A549 (cell line): ENCODE measurements at regions not wholly inside any gene's neighbourhood (a gene's known extent, or its start where the extent isn't known, plus 50 kb on each side); places are given as distances from the start of the nearest gene placed in this dataset.

Source experiments
- ATAC-seq, 2 experiments: fragments of 200-7000 bp in 1 of 2; fragments of >200 bp in 1 of 2; cut with Nextera tagmentation in 1 of 2; cut with Tn5 transposase in 1 of 2; 3 replicates each; pipeline versions ENCODE4 v1.8.0 to v1.9.1; 2018 to 2020; ENCODE audit warnings: mild to moderate bottlenecking in 1 of 2, moderate library complexity in 1 of 2
- CTCF ChIA-PET: fragments of 300-600 bp; sonication (Branson Sonifier 250); formaldehyde crosslinking; extraction: SDS; loops from one replicate; lab custom pipeline; 2021; ENCODE audit warnings: antibody characterized with exemption, inconsistent platforms; lab: Yijun Ruan, JAX
- POLR2A ChIA-PET: fragments of 350-600 bp; formaldehyde crosslinking; extraction: SDS; loops from one replicate; lab custom pipeline; 2021; ENCODE audit warnings: antibody characterized with exemption, inconsistent platforms; lab: Yijun Ruan, JAX
- DNase-seq, 2 experiments: peaks; one replicate each; pipeline versions ENCODE4 v3.0.0 to v3.0.0-alpha.2; 2011 to 2016; ENCODE audit warnings: low read depth in 1 of 2, low spot score in 1 of 2
- FAIRE-seq: peaks from 2 replicates; lab custom pipeline; 2011; peaks lifted over from hg19 to GRCh38; lab: Jason Lieb, UNC
- H3K27ac ChIP-seq, 2 experiments: fragments of >200 bp; sonication (Bioruptor Twin); formaldehyde crosslinking; 3 replicates each; pipeline ENCODE4 v1.5.1; 2016 to 2017
- H3K4me1 ChIP-seq: fragments of >200 bp; sonication (Bioruptor Twin); formaldehyde crosslinking; 3 replicates; pipeline ENCODE4 v1.6.1; 2016
- H3K4me2 ChIP-seq: fragments of >200 bp; sonication (Bioruptor Twin); formaldehyde crosslinking; 3 replicates; pipeline ENCODE4 v1.6.1; 2016
- H3K4me3 ChIP-seq: fragments of >200 bp; sonication (Bioruptor Twin); formaldehyde crosslinking; 3 replicates; pipeline ENCODE4 v1.5.1; 2016
- H3K9me3 ChIP-seq: fragments of >200 bp; sonication (Bioruptor Twin); formaldehyde crosslinking; 3 replicates; pipeline ENCODE4 v1.6.1; 2016
- CBX2 ChIP-seq: fragments of 200-600 bp; sonication (generic); IDR thresholded peaks from 2 replicates; pipeline ENCODE4 v1.6.1; 2016; ENCODE audit warnings: low read depth, mild to moderate bottlenecking, borderline replicate concordance
- CBX8 ChIP-seq: fragments of 200-600 bp; sonication (generic); IDR thresholded peaks from 2 replicates; pipeline ENCODE4 v1.6.1; 2016
- CEBPB ChIP-seq, 2 experiments: fragments of >200 bp in 1 of 2; sonication (Bioruptor Twin) in 1 of 2; formaldehyde crosslinking in 1 of 2; IDR thresholded peaks; 2 replicates each; pipeline ENCODE4 v1.6.1; 2012 to 2016
- EHMT2 ChIP-seq: fragments of 200-600 bp; sonication (generic); IDR thresholded peaks from 2 replicates; pipeline ENCODE4 v1.6.1; 2016; ENCODE audit warnings: antibody characterized with exemption, low read depth, mild to moderate bottlenecking, moderate library complexity
- GATA3 ChIP-seq: IDR thresholded peaks from 2 replicates; pipeline ENCODE4 v1.6.1; 2012; ENCODE audit warnings: borderline replicate concordance
- HDAC2 ChIP-seq: fragments of 200-600 bp; sonication (generic); IDR thresholded peaks from 2 replicates; pipeline ENCODE4 v1.6.1; 2016
- HOXB13 ChIP-seq: fragments of 250-450 bp; sonication (Bioruptor Pico); IDR thresholded peaks from 2 replicates; pipeline ENCODE4 v1.5.0; 2020; ENCODE audit warnings: low read depth, mild to moderate bottlenecking, moderate library complexity
- HOXB5 ChIP-seq: fragments of 250-450 bp; sonication (Bioruptor Pico); IDR thresholded peaks from 2 replicates; pipeline ENCODE4 v1.5.0; 2020; ENCODE audit warnings: mild to moderate bottlenecking, moderate library complexity
- JUNB ChIP-seq: fragments of >200 bp; sonication (Bioruptor Twin); formaldehyde crosslinking; IDR thresholded peaks from 2 replicates; pipeline ENCODE4 v1.6.1; 2016
- KDM1A ChIP-seq: fragments of 200-600 bp; sonication (generic); IDR thresholded peaks from 2 replicates; pipeline ENCODE4 v1.6.1; 2016; ENCODE audit warnings: low read depth, mild to moderate bottlenecking
- MAFK ChIP-seq: fragments of 450-650 bp; IDR thresholded peaks from 2 replicates; pipeline ENCODE4 v1.6.1; 2014; ENCODE audit not compliant: partially characterized antibody
- NFE2L2 ChIP-seq: fragments of 150-350 bp; conservative IDR thresholded peaks from 2 replicates; pipeline ENCODE4 v1.6.1; 2014; ENCODE audit warnings: low read length
- POLR2A ChIP-seq: IDR thresholded peaks from 2 replicates; pipeline ENCODE4 v1.6.1; 2012; ENCODE audit warnings: mild to moderate bottlenecking, low read length
- POLR2AphosphoS2 ChIP-seq: conservative IDR thresholded peaks from 2 replicates; pipeline ENCODE4 v1.6.1; 2012; ENCODE audit warnings: low read length, improper control_type of control experiment, inconsistent platforms
- RARB ChIP-seq: fragments of 250-450 bp; sonication (Bioruptor Pico); IDR thresholded peaks from 2 replicates; pipeline ENCODE4 v1.8.0; 2021; ENCODE audit warnings: mild to moderate bottlenecking, moderate library complexity
- RFX5 ChIP-seq: fragments of 450-650 bp; IDR thresholded peaks from 2 replicates; pipeline ENCODE4 v1.7.1; 2014; ENCODE audit warnings: antibody characterized with exemption, mild to moderate bottlenecking, moderate library complexity
- SMC3 ChIP-seq: fragments of >200 bp; sonication (Bioruptor Twin); formaldehyde crosslinking; IDR thresholded peaks from 3 replicates; pipeline ENCODE4 v1.6.1; 2018; ENCODE audit warnings: inconsistent platforms
- ZFP36 ChIP-seq: fragments of 450-650 bp; IDR thresholded peaks from 2 replicates; pipeline ENCODE4 v1.6.1; 2014; ENCODE audit warnings: borderline replicate concordance; ENCODE audit not compliant: partially characterized antibody
- WGBS: methylation state at CpG from one replicate; pipeline ENCODE4 v1.1.6; 2017; ENCODE audit errors: missing lambda C conversion rate; 5-methylcytosine and 5-hydroxymethylcytosine counted together
- TF ChIP-seq, protein P1 (sequence below): fragments of >200 bp; sonication (Bioruptor Twin); formaldehyde crosslinking; IDR thresholded peaks from 2 replicates; pipeline ENCODE4 v1.6.1; 2016
- TF ChIP-seq, protein P2 (sequence below): IDR thresholded peaks from 2 replicates; pipeline ENCODE4 v1.6.1; 2012; ENCODE audit warnings: low read depth, borderline replicate concordance

DNA sequence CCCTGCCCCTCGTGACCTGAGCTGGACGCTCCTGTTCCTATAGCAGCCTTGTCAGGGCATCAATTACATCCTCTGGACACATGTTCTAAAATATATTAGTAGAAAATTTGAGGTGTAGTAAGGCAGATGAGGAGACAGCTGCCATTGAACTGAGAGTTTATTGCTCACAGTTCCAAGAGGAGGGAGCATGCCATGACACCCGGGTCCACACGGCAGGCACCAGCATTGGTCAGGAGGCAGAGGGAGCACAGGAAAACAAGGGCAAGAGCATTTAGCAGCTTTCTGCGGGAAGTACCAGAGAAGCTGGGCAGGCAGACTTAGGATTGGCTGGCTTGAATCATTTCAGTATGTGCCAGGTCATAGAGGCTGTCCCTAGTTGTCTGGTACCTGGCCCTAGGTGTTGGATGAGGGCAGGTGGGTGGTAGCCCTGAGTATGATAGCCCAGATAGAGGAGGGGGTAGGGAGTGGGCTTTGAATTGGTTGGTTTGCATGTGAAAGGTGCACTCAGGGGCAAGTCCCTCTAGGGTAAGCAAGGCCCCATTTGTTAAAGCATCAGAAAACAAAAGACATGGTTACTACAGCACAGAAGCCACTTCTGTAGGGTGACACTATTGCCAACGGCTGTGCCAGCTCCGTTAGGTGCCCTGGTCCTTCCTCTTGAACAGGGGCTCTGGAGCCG is 223.6 kb upstream of the RAB4A start:
- no peak for ATAC-seq
- no peak overlapping the region for H3K4me3 ChIP-seq
- CTCF ChIA-PET: interaction anchor here (0.6 to 2.0 kb wide), 4 partner anchors 13 to 200 kb away, joined by 3 to 6 read pairs (median 4); no protein-coding TSS in a partner anchor
- POLR2A ChIA-PET: no interaction called here
- TF ChIP-seq, protein P1, sequence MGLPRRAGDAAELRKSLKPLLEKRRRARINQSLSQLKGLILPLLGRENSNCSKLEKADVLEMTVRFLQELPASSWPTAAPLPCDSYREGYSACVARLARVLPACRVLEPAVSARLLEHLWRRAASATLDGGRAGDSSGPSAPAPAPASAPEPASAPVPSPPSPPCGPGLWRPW: no peak
- TF ChIP-seq KDM1A (no peak), CEBPB (IDR thresholded peaks at IDR 0.05) (no peak), EHMT2 (no peak), CBX8 (no peak), HOXB5 (CRISPR knock-in tag) (no peak)
- TF ChIP-seq, all 56 proteins: peak for 0
- H3K9me3 ChIP-seq: peaks cover 6% of the 10 kb centered on the region; the same call in 1 of the 3 replicates
- no peak overlapping the region for H3K27ac ChIP-seq
- H3K4me2 ChIP-seq: no peak overlapping the region
- DNase-seq (no peak), FAIRE-seq (no peak)
- WGBS: 71% methylated on average over 8 of the region's 8 CpGs
- H3K4me1 ChIP-seq: no peaks in the 10 kb centered on the region

DNA sequence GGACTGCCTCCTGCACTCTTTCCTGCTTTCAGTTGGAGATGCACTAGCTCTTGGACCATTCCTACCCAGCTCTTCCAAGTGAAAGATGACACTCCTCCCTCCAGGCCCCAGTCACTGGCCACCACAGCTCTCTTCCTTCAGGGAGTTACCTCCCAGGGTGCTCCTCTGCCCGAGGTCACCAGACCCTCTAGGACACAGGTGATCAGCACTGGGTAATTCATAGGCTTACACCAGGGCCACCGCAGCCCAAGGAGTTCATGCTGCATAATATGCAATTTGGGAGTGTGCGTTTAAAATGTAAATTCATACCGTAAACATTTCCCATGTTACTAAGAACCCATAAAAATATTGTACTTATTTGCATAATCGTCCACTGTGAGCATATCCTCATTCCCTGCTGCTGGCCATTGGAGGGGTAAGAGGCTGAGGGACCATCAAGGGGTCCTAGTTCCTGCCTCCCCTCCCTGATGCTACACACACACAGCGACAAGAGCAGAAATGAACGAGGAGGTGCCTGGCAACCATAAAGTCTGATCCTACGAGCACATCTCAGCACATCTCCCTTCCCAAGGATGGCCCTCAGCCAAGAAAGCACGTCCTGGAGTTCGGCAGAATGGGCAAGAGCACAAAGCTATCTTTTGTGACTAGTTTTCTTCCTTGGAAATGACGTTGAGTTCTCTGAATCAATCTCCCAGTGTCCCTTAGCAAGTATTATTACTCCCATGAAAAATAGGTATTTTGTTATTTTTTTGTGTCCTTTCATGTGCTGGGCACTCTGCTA is 222.9 kb upstream of the RAB4A start:
- ChIA-PET CTCF (interaction anchor here (0.6 to 2.0 kb wide), 4 partner anchors 12 to 358 kb away, joined by 3 to 6 read pairs (median 4); no protein-coding TSS in a partner anchor), POLR2A (no interaction called here)
- H3K4me3 ChIP-seq: no peak overlapping the region
- TF ChIP-seq POLR2AphosphoS2 (no peak), GATA3 (no peak), CEBPB (IDR thresholded peaks at IDR 0.05) (no peak), HDAC2 (no peak), ZFP36 (no peak), CBX2 (no peak), HOXB13 (CRISPR knock-in tag) (no peak), NFE2L2 (no peak), POLR2A (no peak)
- no peak overlapping the region for H3K4me2 ChIP-seq
- H3K27ac ChIP-seq: no peak overlapping the region
- FAIRE-seq (no peak), DNase-seq (no peak), ATAC-seq (no peak)
- WGBS: 65% methylated on average over 11 of the region's 11 CpGs
- no peaks in the 10 kb centered on the region for H3K4me1 ChIP-seq
- H3K9me3 ChIP-seq: peaks cover 6% of the 10 kb centered on the region; the same call in 1 of the 3 replicates

DNA sequence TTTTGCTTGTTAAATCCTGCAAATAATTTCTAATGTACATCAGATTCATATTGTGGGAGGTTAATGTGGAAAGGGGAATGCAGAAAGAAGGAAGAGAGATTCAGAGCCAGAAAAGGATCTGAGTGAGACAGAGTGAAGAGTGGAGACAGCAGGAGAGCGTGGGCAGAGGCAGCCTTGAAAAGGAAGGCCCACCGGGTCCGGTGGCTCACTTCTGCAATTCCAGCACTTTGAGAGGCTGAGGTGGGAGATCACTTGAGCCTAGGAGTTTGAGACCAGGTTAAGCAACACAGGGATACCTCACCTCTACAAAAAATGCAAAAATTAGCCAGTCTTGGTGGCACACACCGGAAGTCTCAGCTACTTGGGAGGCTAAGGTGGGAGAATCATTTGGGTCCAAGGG is 222.0 kb upstream of the RAB4A start:
- FAIRE-seq: no peak
- CTCF ChIA-PET: interaction anchor here (0.6 to 2.0 kb wide), 3 partner anchors 13 to 359 kb away, joined by 3 to 6 read pairs (median 3); no protein-coding TSS in a partner anchor
- no peak for DNase-seq
- POLR2A ChIA-PET: no interaction called here
- H3K4me3 ChIP-seq: no peak overlapping the region
- WGBS: 75% methylated on average over 4 of the region's 4 CpGs
- ATAC-seq: no peak
- peaks cover 6% of the 10 kb centered on the region; the same call in 1 of the 3 replicates for H3K9me3 ChIP-seq
- H3K27ac ChIP-seq: no peak overlapping the region
- TF ChIP-seq JUNB: no peak
- TF ChIP-seq, protein P1: no peak
- no peak for TF ChIP-seq RFX5
- TF ChIP-seq RARB: no peak
- no peak for TF ChIP-seq SMC3
- TF ChIP-seq, protein P2, sequence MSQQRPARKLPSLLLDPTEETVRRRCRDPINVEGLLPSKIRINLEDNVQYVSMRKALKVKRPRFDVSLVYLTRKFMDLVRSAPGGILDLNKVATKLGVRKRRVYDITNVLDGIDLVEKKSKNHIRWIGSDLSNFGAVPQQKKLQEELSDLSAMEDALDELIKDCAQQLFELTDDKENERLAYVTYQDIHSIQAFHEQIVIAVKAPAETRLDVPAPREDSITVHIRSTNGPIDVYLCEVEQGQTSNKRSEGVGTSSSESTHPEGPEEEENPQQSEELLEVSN: no peak
- no peak for TF ChIP-seq MAFK
- no peak overlapping the region for H3K4me2 ChIP-seq
- H3K4me1 ChIP-seq: no peaks in the 10 kb centered on the region
